ENCODE measurements at regions not wholly inside any gene's neighbourhood (a gene's known extent, or its start where the extent isn't known, plus 50 kb on each side); places are given as distances from the start of the nearest gene placed in this dataset.

DNA sequence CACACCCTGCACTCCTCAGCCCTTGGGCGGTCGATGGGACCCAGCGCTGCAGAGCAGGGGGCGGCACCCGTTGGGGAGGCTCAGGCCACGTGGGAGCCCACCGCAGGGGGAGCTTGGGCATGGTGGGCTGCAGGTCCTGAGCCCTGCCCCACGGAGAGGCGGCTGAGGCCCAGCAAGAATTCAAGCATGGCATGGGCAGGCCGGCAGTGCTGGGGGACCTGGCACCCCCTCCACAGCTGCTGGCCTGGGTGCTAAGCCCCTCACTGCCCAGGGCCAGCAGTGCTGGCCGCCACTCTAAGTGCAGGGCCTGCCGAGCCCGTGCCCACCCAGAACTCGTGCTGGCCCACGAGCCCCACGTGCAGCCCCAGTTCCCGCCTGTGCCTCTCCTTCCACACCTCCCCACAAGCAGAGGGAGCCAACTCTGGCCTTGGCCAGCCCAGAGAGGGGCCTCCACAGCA is 555.0 kb upstream of the ADGRL4 start:
- TF ChIP-seq, protein P1, sequence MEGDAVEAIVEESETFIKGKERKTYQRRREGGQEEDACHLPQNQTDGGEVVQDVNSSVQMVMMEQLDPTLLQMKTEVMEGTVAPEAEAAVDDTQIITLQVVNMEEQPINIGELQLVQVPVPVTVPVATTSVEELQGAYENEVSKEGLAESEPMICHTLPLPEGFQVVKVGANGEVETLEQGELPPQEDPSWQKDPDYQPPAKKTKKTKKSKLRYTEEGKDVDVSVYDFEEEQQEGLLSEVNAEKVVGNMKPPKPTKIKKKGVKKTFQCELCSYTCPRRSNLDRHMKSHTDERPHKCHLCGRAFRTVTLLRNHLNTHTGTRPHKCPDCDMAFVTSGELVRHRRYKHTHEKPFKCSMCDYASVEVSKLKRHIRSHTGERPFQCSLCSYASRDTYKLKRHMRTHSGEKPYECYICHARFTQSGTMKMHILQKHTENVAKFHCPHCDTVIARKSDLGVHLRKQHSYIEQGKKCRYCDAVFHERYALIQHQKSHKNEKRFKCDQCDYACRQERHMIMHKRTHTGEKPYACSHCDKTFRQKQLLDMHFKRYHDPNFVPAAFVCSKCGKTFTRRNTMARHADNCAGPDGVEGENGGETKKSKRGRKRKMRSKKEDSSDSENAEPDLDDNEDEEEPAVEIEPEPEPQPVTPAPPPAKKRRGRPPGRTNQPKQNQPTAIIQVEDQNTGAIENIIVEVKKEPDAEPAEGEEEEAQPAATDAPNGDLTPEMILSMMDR (IDR thresholded peaks at IDR 0.05), result no peak
- no peak for TF ChIP-seq POLR2A (IDR thresholded peaks at IDR 0.05)
